Aorta (tissue), 5 donors: ENCODE measurements at regions not wholly inside any gene's neighbourhood (a gene's known extent, or its start where the extent isn't known, plus 50 kb on each side); places are given as distances from the start of the nearest gene placed in this dataset.
A peak's percentile ranks its signal among the peaks of the same experiment; 100 is the strongest.

Source experiments
- ATAC-seq: fragments of 200-7000 bp; cut with Tn5 transposase; one replicate; pipeline ENCODE4 v1.9.1; 2022; ENCODE audit warnings: moderate library complexity; ENCODE audit not compliant: low FRiP score
- DNase-seq, 2 donors: peaks; one replicate each; pipeline ENCODE4 v3.0.0-alpha.2; 2020
- H3K27ac ChIP-seq, 2 donors: one replicate each; pipeline ENCODE4 v1.5.1; 2013; ENCODE audit warnings: low read length in 2 of 2, mild to moderate bottlenecking in 2 of 2, moderate library complexity in 2 of 2, control low read depth in 1 of 2, inconsistent platforms in 1 of 2, low read depth in 1 of 2
- H3K27me3 ChIP-seq, 2 donors: one replicate each; pipeline ENCODE4 v1.6.1; 2013; ENCODE audit warnings: control low read depth in 1 of 2, low read length in 1 of 2, mild to moderate bottlenecking in 1 of 2, moderate library complexity in 1 of 2; ENCODE audit not compliant: insufficient read depth in 2 of 2, control insufficient read depth in 1 of 2
- H3K36me3 ChIP-seq, 2 donors: one replicate each; pipeline ENCODE4 v1.6.1; 2013; ENCODE audit warnings: control low read depth in 1 of 2, low read length in 1 of 2, mild to moderate bottlenecking in 1 of 2; ENCODE audit not compliant: insufficient read depth in 2 of 2, control insufficient read depth in 1 of 2
- H3K4me1 ChIP-seq, 2 donors: one replicate each; pipeline ENCODE4 v1.6.1; 2013; ENCODE audit warnings: low read length in 2 of 2, control low read depth in 1 of 2, mild to moderate bottlenecking in 1 of 2, moderate library complexity in 1 of 2; ENCODE audit not compliant: insufficient read depth in 2 of 2, control insufficient read depth in 1 of 2
- H3K4me3 ChIP-seq, 2 donors: one replicate each; pipeline ENCODE4 v1.5.1; 2013; ENCODE audit warnings: low read length in 2 of 2, control low read depth in 1 of 2, mild to moderate bottlenecking in 1 of 2
- H3K9me3 ChIP-seq: one replicate; pipeline ENCODE4 v1.6.1; 2013; ENCODE audit warnings: mild to moderate bottlenecking, low read length; ENCODE audit not compliant: control insufficient read depth
- WGBS, 2 donors: extraction: QIAGEN DNeasy Blood & Tissue Kit; methylation state at CpG; one replicate each; pipeline ENCODE4 v1.1.7; 2013; 5-methylcytosine and 5-hydroxymethylcytosine counted together
- intact Hi-C, 2 donors: fragments of 100-400 bp; cut with DNase I; formaldehyde crosslinking; loops; one replicate each; pipeline versions ENCODE4 v1.14.2 to v1.15.0; 2022
- donor health status: healthy with polysubstance abuse.
- donor health status: Bipolar disorder and iron deficiency.
- donor health status: DM: no; HTN: no; CAD: no.
- donor health status: DM: no; HTN: no; CAD: no.
- donor health status: DM: yes; HTN: yes; CAD: no.

DNA sequence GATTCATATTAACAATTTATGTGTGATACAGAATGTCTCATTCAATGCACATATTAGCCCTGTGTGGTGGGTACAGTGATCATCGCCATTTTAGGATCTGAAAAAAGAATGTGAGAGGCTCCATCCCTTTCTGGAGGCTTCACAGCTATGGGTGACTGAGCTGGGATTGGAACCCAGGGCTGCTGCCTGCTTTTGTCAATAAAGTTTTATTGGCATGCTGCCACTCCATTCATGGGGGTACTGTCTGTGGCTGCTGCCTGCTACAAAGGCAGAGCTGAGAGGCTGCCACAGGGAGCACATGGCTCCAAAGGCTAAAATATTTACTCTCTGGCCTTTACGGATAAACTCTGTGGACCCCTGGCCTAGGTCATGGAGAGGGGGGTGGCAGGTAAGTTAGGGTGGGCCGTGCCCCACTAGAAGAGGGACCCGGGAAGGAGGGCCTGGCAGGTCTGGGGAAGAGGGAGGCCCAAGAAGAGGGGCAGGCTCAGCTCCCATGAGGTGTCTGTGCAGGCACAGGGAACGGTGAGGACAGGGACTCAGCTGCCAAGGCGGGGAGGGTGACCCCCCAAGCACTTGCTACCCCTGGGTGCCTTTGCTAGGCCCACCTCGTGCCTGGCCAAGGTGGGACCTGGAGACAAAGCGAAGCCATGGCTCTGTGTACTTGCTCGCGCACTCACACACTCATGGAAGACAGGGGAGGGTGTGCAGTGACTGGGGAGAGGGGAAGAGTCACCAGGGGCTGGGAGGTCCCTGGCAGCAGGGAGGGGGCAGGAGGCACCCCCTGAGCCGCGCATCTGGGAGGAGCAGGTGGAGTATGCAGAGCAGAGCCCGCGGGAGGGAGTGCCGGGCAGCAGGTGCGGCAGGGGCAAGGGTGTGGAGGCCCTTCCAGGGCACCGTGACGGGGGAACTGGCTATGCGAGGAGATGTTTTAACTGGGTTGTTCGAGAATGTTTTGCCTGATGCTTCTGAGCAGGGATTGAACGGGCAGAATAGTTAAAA, 335.3 kb downstream of the CTTN start:
- no peaks in the 10 kb centered on the region for H3K36me3 ChIP-seq
- H3K27me3 ChIP-seq = no peaks in the 10 kb centered on the region
- H3K27ac ChIP-seq = no peak overlapping the region
- WGBS, 2 donors = 80 to 83% methylated on average over 21 of the region's 21 CpGs
- no peaks in the 10 kb centered on the region for H3K4me1 ChIP-seq
- H3K9me3 ChIP-seq = no peaks in the 10 kb centered on the region
- ATAC-seq = no peak
- intact Hi-C loops = no loop called here
- peak; percentile 20 to 46 for DNase-seq
- no peak overlapping the region for H3K4me3 ChIP-seq

DNA sequence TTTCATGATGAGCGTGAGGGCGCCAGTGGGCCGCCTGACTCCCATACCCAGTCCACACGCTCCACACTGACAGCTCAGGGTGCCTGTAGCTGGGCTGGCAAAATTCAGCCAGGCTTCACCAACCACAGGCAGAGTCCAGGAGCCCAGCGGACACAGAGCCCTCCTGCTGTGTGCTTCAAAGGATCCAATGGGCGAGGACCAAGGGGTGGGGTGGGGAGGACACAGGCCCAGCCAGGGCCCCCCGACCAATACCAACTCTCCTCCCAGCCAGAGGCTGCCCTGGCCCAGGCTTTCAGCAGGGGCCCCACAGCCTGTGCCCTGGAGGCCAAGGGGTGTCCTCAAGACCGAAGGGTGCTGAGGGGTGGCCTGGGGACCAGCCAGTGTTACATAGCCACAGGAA, 336.1 kb downstream of the CTTN start:
- intact Hi-C loops = no loop called here
- WGBS, 2 donors = 84 to 86% methylated on average over 8 of the region's 8 CpGs
- ATAC-seq = no peak

DNA sequence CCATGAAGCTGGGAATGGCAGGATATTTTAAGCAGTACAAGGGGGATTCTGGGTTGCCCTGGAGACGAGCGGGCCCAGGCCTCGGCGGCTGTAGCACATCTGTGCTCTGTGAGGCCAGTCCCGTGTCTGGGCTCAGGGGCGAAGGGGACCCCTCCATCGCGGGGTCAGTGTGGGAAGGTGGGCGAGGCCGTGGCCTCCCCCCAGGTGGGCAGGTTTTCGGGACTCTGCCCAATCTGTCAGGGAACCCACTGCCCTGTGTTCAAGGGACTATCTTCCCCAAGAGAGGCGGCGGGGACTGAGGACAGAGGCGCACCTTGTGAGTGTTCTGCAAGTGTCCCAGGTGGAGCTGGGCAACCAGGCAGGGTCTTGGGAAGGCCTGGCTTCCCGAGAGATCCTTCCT, 336.6 kb downstream of the CTTN start:
- Histone ChIP-seq H3K4me1 (no peaks in the 10 kb centered on the region), H3K9me3 (no peaks in the 10 kb centered on the region), H3K36me3 (no peaks in the 10 kb centered on the region), H3K27ac (no peak overlapping the region), H3K27me3 (no peaks in the 10 kb centered on the region), H3K4me3 (no peak overlapping the region)
- 78 to 82% methylated on average over 15 of the region's 15 CpGs for WGBS, 2 donors
- DNase-seq (peak in 1 of 2 donors; percentile 51), ATAC-seq (no peak)
- intact Hi-C loops = no loop called here

More for the DNA sequence above, 336.1 kb downstream of the CTTN start:
- H3K4me3 ChIP-seq = no peak overlapping the region
- no peaks in the 10 kb centered on the region for H3K9me3 ChIP-seq
- no peaks in the 10 kb centered on the region for H3K27me3 ChIP-seq
- DNase-seq = peak; percentile 29 to 40
- H3K27ac ChIP-seq = no peak overlapping the region
- no peaks in the 10 kb centered on the region for H3K36me3 ChIP-seq
- no peaks in the 10 kb centered on the region for H3K4me1 ChIP-seq

DNA sequence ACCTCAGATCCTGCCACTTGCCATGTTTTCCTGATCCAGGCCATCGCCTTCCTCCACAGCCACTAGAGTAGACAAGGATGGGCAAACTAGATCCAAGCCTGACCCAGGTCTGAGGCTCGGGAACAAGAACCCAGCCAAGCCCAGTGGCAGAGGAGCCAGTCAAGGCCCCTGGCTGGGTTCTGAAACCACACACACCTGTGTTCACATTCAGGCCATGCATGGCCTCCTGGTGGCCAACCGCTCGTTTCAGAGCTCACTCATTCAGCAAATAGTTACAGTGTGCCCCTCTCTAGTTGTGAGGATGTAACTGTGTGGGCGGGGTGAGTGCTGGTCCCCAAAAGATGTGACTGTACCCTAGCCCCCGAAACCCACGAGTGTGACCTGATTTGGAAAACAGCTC, 337.6 kb downstream of the CTTN start:
- Histone ChIP-seq H3K9me3 (no peaks in the 10 kb centered on the region), H3K36me3 (no peaks in the 10 kb centered on the region), H3K27me3 (no peaks in the 10 kb centered on the region), H3K27ac (no peak overlapping the region), H3K4me3 (no peak overlapping the region), H3K4me1 (no peaks in the 10 kb centered on the region)
- 81 to 82% methylated on average over 7 of the region's 7 CpGs for WGBS, 2 donors
- DNase-seq (peak in 1 of 2 donors; percentile 34), ATAC-seq (no peak)
- intact Hi-C loops = no loop called here

DNA sequence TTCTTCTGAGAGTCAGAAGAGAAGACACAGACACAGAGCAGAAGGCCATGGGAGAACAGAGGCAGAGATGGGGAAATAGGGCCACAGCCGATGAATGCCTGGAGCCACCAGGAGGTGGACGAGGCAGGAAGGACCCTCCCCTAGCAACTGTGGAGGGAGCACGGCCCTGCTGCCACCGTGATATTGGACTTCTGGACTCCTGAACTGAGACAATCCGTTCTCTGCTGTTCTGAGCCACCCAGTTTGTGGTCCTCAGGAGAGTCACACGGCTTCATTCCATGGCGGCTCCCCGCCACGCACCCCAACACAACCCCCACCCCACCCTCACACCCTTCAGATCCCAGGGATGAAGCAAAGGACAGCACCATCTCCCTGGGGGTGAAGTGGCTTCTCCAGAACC, 338.1 kb downstream of the CTTN start:
- Histone ChIP-seq H3K36me3 (no peaks in the 10 kb centered on the region), H3K27me3 (no peaks in the 10 kb centered on the region), H3K27ac (no peak overlapping the region), H3K4me3 (no peak overlapping the region), H3K9me3 (no peaks in the 10 kb centered on the region), H3K4me1 (no peaks in the 10 kb centered on the region)
- no peak for ATAC-seq
- 72 to 75% methylated on average over 9 of the region's 9 CpGs for WGBS, 2 donors
- DNase-seq = no peak
- intact Hi-C loops = no loop called here

DNA sequence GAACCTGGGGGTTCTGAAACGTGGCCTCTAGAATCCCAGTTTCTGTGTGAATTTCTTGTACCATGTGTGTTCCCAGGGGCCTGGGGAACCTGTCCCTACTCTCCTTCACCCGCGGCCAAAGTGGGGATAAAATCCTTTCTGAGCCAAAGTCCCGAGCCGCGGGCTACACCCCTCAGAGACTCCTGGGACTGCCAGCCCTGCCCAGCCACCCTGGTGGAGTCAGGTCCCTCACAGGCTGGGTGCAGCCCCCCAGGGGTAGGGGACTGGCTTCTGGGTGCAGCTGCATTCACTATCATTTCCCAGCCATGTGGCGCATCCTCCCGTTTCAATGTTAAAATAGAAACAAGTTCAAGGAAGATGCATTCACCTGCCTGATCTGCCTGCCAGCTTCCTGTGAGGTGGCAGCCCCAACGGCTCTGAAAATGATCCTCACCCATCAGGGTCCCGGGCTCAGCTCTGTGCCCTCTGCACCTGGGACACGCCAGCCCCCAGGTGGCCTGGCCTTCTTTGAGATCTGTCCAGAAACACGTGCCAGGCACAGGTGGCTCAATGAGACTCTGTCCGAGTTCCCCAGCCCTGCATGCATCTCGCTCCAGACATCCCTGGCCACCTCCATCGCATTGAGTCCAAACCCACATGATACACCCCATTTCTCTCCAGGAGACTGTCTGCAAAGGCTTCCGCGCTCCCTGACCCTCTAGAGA, 338.8 kb downstream of the CTTN start:
- H3K27me3 ChIP-seq = no peaks in the 10 kb centered on the region
- intact Hi-C loops = no loop called here
- no peak overlapping the region for H3K4me3 ChIP-seq
- H3K4me1 ChIP-seq = no peaks in the 10 kb centered on the region
- H3K27ac ChIP-seq = no peak overlapping the region
- peak in 1 of 2 donors; percentile 64 for DNase-seq
- 85 to 87% methylated on average over 17 of the region's 17 CpGs for WGBS, 2 donors
- ATAC-seq = no peak
- no peaks in the 10 kb centered on the region for H3K36me3 ChIP-seq
- H3K9me3 ChIP-seq = no peaks in the 10 kb centered on the region

DNA sequence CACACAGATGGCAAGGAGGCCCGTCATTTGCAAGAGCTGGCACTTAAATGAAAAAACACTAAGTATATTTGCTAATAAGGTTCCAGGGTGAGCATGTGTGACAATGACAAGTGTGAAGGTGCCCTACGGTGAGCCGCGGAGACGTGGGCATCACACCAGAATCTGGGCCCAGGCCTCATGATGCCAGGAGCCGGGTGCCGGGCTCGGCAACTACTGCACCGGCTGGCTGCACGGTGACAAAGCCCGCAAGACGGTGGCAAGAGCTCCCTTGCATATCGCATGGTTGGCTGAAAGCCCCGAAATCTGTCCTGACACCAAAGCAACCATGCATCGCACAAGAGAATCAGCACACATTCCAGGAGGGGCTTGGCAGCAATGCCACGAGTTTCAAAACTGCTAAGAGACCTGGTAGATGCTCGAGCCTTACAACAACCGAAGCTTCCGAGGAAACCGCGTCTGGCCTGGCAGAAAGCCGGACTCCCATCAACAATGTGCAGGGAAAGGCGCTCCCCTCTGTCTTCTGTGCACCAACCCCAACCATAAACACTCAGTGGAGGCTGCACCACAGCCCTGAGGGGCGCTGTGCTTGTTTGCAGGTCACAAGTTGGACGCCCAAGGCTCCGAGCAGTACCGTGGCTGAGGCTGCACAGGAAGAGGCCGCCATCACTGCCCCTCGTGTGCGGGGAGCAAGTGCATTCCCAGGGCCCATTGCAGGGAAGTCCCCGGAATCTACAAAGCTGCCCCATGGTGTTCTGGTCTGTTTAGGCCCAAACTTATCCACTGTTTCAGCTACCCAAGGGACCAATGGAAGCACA, 339.7 kb downstream of the CTTN start:
- Histone ChIP-seq H3K4me1 (no peaks in the 10 kb centered on the region), H3K27ac (no peak overlapping the region), H3K4me3 (no peak overlapping the region), H3K9me3 (no peaks in the 10 kb centered on the region), H3K36me3 (no peaks in the 10 kb centered on the region), H3K27me3 (no peaks in the 10 kb centered on the region)
- WGBS, 2 donors = 88 to 89% methylated on average over 31 of the region's 31 CpGs
- intact Hi-C loops = no loop called here
- DNase-seq (peak in 1 of 2 donors; percentile 58), ATAC-seq (no peak)

DNA sequence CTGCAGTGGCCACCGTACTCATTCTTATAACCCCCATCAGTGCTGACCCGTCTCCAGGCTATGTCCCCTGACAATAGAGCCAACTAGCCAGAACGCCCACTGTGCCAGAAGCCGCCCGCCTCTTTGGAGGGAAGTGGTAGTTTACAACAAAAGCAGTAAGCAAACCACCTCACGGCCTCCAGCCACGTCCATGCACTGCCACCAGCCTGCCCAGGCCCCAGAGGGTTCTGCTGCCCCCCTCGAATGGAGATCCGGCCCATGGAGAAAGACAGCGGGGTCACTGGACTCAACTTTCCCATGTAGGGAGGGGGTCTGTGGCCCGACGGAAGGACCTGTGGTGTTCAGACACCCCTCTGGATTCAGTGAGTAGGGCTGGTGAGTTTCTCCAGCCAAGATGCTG, 340.3 kb downstream of the CTTN start:
- WGBS, 2 donors = 84 to 88% methylated on average over 12 of the region's 12 CpGs
- H3K4me3 ChIP-seq = no peak overlapping the region
- H3K9me3 ChIP-seq = no peaks in the 10 kb centered on the region
- DNase-seq (peak in 1 of 2 donors; percentile 25), ATAC-seq (no peak)
- H3K27ac ChIP-seq = no peak overlapping the region
- intact Hi-C loops = no loop called here
- H3K27me3 ChIP-seq = no peaks in the 10 kb centered on the region
- H3K4me1 ChIP-seq = no peaks in the 10 kb centered on the region
- H3K36me3 ChIP-seq = no peaks in the 10 kb centered on the region
